ENCODE measurements at regions not wholly inside any gene's neighbourhood (a gene's known extent, or its start where the extent isn't known, plus 50 kb on each side); places are given as distances from the start of the nearest gene placed in this dataset.
A peak's percentile ranks its signal among the peaks of the same experiment; 100 is the strongest.

GRCh38 chr18:11310476-11311086 lies 161.2 kb upstream of the PIEZO2 start:
- H3K4me3 ChIP-seq (ENCODE audit: low read depth in 1 of 3, low read length in 3 of 3): no peak overlapping the region
- no peaks in the 10 kb centered on the region for H3K4me1 ChIP-seq (ENCODE audit: control insufficient read depth in 4 of 4, insufficient read depth in 4 of 4, low read length in 3 of 4)
- no peaks in the 10 kb centered on the region for H3K9me3 ChIP-seq (ENCODE audit: control insufficient read depth in 4 of 4, low read length in 3 of 4)
- DNase-seq (ENCODE audit: low spot score): peak; percentile 49
- H3K36me3 ChIP-seq (ENCODE audit: control insufficient read depth in 4 of 4, insufficient read depth in 3 of 4, low read depth in 1 of 4, low read length in 3 of 4): no peaks in the 10 kb centered on the region
- 93% methylated on average over 1 of the region's 1 CpG for WGBS
- H3K27ac ChIP-seq (ENCODE audit: low read depth in 1 of 2, low read length in 2 of 2): no peak overlapping the region
- TF ChIP-seq ZBTB33 (IDR thresholded peaks at IDR 0.05): no peak
- peak in 1 of 2 donors; percentile 52 for TF ChIP-seq HNF4A (conservative IDR thresholded peaks at IDR 0.05)
- TF ChIP-seq RXRA (IDR thresholded peaks at IDR 0.05): peak in 1 of 2 donors; percentile 29
- TF ChIP-seq RAD21 (IDR thresholded peaks at IDR 0.05): peak; percentile 63 to 79
- no peak for TF ChIP-seq TAF1 (conservative IDR thresholded peaks at IDR 0.05)
- TF ChIP-seq CTCF (IDR thresholded peaks at IDR 0.05; ENCODE audit: low read depth, low read length, missing input control): peak; percentile 64
- TF ChIP-seq GABPA (IDR thresholded peaks at IDR 0.05 in 1 of 2, conservative IDR thresholded peaks at IDR 0.05 in 1 of 2): no peak
- no peaks in the 10 kb centered on the region for H3K27me3 ChIP-seq (ENCODE audit: control insufficient read depth in 4 of 4, insufficient read depth in 4 of 4, low read length in 3 of 4)
- H3K9ac ChIP-seq (ENCODE audit: low read depth in 1 of 2, low read length in 2 of 2): no peak overlapping the region

GRCh38 chr18:11309172-11309571 lies 159.8 kb upstream of the PIEZO2 start:
- no peak for DNase-seq (ENCODE audit: low spot score)
- Histone ChIP-seq H3K9ac (ENCODE audit: low read depth in 1 of 2, low read length in 2 of 2) (no peak overlapping the region), H3K9me3 (ENCODE audit: control insufficient read depth in 4 of 4, low read length in 3 of 4) (no peaks in the 10 kb centered on the region), H3K27me3 (ENCODE audit: control insufficient read depth in 4 of 4, insufficient read depth in 4 of 4, low read length in 3 of 4) (no peaks in the 10 kb centered on the region), H3K27ac (ENCODE audit: low read depth in 1 of 2, low read length in 2 of 2) (no peak overlapping the region), H3K4me3 (ENCODE audit: low read depth in 1 of 3, low read length in 3 of 3) (no peak overlapping the region), H3K36me3 (ENCODE audit: control insufficient read depth in 4 of 4, insufficient read depth in 3 of 4, low read depth in 1 of 4, low read length in 3 of 4) (no peaks in the 10 kb centered on the region), H3K4me1 (ENCODE audit: control insufficient read depth in 4 of 4, insufficient read depth in 4 of 4, low read length in 3 of 4) (no peaks in the 10 kb centered on the region)
- TF ChIP-seq FOXA2 (IDR thresholded peaks at IDR 0.05) (no peak), RAD21 (IDR thresholded peaks at IDR 0.05) (peak; percentile 40 to 53)
- 86% methylated on average over 3 of the region's 3 CpGs for WGBS

- H3K4me1 ChIP-seq (ENCODE audit: control insufficient read depth in 4 of 4, insufficient read depth in 4 of 4, low read length in 3 of 4): no peaks in the 10 kb centered on the region
- WGBS: 85% methylated on average over 5 of the region's 5 CpGs
- H3K9ac ChIP-seq (ENCODE audit: low read depth in 1 of 2, low read length in 2 of 2): no peak overlapping the region
- no peak overlapping the region for H3K4me3 ChIP-seq (ENCODE audit: low read depth in 1 of 3, low read length in 3 of 3)
- TF ChIP-seq FOXA2 (IDR thresholded peaks at IDR 0.05): no peak
- TF ChIP-seq FOXA1 (IDR thresholded peaks at IDR 0.05): no peak
- TF ChIP-seq YY1 (IDR thresholded peaks at IDR 0.05): no peak
- no peak for TF ChIP-seq EGR1 (IDR thresholded peaks at IDR 0.05; ENCODE audit: low read depth in 2 of 2)
- TF ChIP-seq CTCF (IDR thresholded peaks at IDR 0.05; ENCODE audit: low read depth, low read length, missing input control): no peak
- TF ChIP-seq TAF1 (conservative IDR thresholded peaks at IDR 0.05): no peak
- TF ChIP-seq ATF3 (IDR thresholded peaks at IDR 0.05): no peak
- TF ChIP-seq ZBTB33 (IDR thresholded peaks at IDR 0.05): no peak
- no peak for TF ChIP-seq RAD21 (IDR thresholded peaks at IDR 0.05)
- no peak for TF ChIP-seq HNF4G (IDR thresholded peaks at IDR 0.05)
- no peaks in the 10 kb centered on the region for H3K9me3 ChIP-seq (ENCODE audit: control insufficient read depth in 4 of 4, low read length in 3 of 4)
- DNase-seq (ENCODE audit: low spot score): no peak
- no peaks in the 10 kb centered on the region for H3K36me3 ChIP-seq (ENCODE audit: control insufficient read depth in 4 of 4, insufficient read depth in 3 of 4, low read depth in 1 of 4, low read length in 3 of 4)
- H3K27me3 ChIP-seq (ENCODE audit: control insufficient read depth in 4 of 4, insufficient read depth in 4 of 4, low read length in 3 of 4): no peaks in the 10 kb centered on the region
- H3K27ac ChIP-seq (ENCODE audit: low read depth in 1 of 2, low read length in 2 of 2): no peak overlapping the region
Measured at GRCh38 chr18:11308499-11308898, 159.1 kb upstream of the PIEZO2 start.

Measured in liver (tissue), 8 donors.